ENCODE measurements at regions not wholly inside any gene's neighbourhood (a gene's known extent, or its start where the extent isn't known, plus 50 kb on each side); places are given as distances from the start of the nearest gene placed in this dataset.

GRCh38 chr4:162767083-162767482 is 399.6 kb downstream of the NAF1 start:
- TF ChIP-seq POLR2A (IDR thresholded peaks at IDR 0.05), result no peak
- no peak for TF ChIP-seq CTCF (IDR thresholded peaks at IDR 0.05)
